Neural cell (in vitro differentiated cells): ENCODE measurements at regions not wholly inside any gene's neighbourhood (a gene's known extent, or its start where the extent isn't known, plus 50 kb on each side); places are given as distances from the start of the nearest gene placed in this dataset.

Experiments
- H2AFZ ChIP-seq: fragments of 200-600, 300-800 bp; sonication (generic), shearing (Covaris generic); 2 replicates; pipeline ENCODE4 v1.6.0; 2014; ENCODE audit warnings: low read depth, mild to moderate bottlenecking, antibody characterized with exemption, low read length, moderate library complexity
- H3F3A ChIP-seq: fragments of 200-600 bp; shearing (Covaris generic); 2 replicates; pipeline ENCODE4 v1.6.1; 2016; ENCODE audit warnings: mild to moderate bottlenecking, moderate library complexity, mixed read lengths, antibody characterized with exemption, low read length; ENCODE audit not compliant: insufficient read depth, poor library complexity, severe bottlenecking
- H3K27ac ChIP-seq: fragments of 200-600, 300-800 bp; sonication (generic), shearing (Covaris generic); 2 replicates; pipeline ENCODE4 v1.5.1; 2014; ENCODE audit warnings: mild to moderate bottlenecking, low read length, moderate library complexity
- H3K27me3 ChIP-seq: fragments of 300-800, 200-600 bp; sonication (generic), shearing (Covaris generic); 2 replicates; pipeline ENCODE4 v1.6.0; 2014; ENCODE audit warnings: mild to moderate bottlenecking, low read depth, low read length, moderate library complexity; ENCODE audit not compliant: insufficient read depth
- H3K36me3 ChIP-seq: fragments of 300-800, 200-600 bp; sonication (generic), shearing (Covaris generic); 2 replicates; pipeline ENCODE4 v1.5.1; 2014; ENCODE audit warnings: mild to moderate bottlenecking, antibody characterized with exemption, low read length, moderate library complexity; ENCODE audit not compliant: insufficient read depth
- H3K4me2 ChIP-seq: fragments of 300-800, 200-600 bp; sonication (generic), shearing (Covaris generic); 2 replicates; pipeline ENCODE4 v1.6.0; 2014; ENCODE audit warnings: mild to moderate bottlenecking, low read length
- H3K4me3 ChIP-seq: fragments of 300-800, 200-600 bp; sonication (generic), shearing (Covaris generic); 2 replicates; pipeline ENCODE4 v1.5.1; 2014; ENCODE audit warnings: mild to moderate bottlenecking, low read length, moderate library complexity
- H3K79me2 ChIP-seq: fragments of 200-600 bp; shearing (Covaris generic); replicated peaks from 2 replicates; pipeline ENCODE4 v1.6.0; 2014; ENCODE audit warnings: mild to moderate bottlenecking, low read length, moderate library complexity; ENCODE audit not compliant: insufficient read depth
- H3K9ac ChIP-seq: fragments of 300-800, 200-600 bp; sonication (generic), shearing (Covaris generic); 2 replicates; pipeline ENCODE4 v1.6.1; 2016; ENCODE audit warnings: mild to moderate bottlenecking, low read length, mixed read lengths
- H3K9me2 ChIP-seq: fragments of 200-600 bp; shearing (Covaris generic); 2 replicates; pipeline ENCODE4 v1.6.1; 2016; ENCODE audit warnings: mild to moderate bottlenecking, low read length, mixed read lengths; ENCODE audit not compliant: insufficient read depth
- H3K9me3 ChIP-seq: fragments of 200-600, 300-800 bp; sonication (generic), shearing (Covaris generic); 2 replicates; pipeline ENCODE4 v1.6.1; 2016; ENCODE audit warnings: mild to moderate bottlenecking, mixed run types, low read length, moderate library complexity, mixed read lengths
- H4K20me1 ChIP-seq: fragments of 200-600 bp; shearing (Covaris generic); 2 replicates; pipeline ENCODE4 v1.6.1; 2016; ENCODE audit warnings: mild to moderate bottlenecking, mixed run types; ENCODE audit not compliant: insufficient read depth
- CTCF ChIP-seq: fragments of 450-650 bp; IDR thresholded peaks from 2 replicates; pipeline ENCODE4 v1.5.1; 2014; ENCODE audit warnings: antibody characterized with exemption, mild to moderate bottlenecking, moderate library complexity; ENCODE audit not compliant: poor library complexity, severe bottlenecking
- EP300 ChIP-seq: fragments of 450-650 bp; conservative IDR thresholded peaks from 2 replicates; pipeline ENCODE4 v1.6.1; 2014; ENCODE audit warnings: antibody characterized with exemption, mild to moderate bottlenecking, moderate library complexity; ENCODE audit not compliant: poor library complexity, severe bottlenecking
- EZH2 ChIP-seq: fragments of 200-600, 300-800 bp; shearing (Covaris generic), sonication (generic); IDR thresholded peaks from 2 replicates; pipeline ENCODE4 v1.6.1; 2014; ENCODE audit warnings: antibody characterized with exemption, low read length, borderline replicate concordance, mild to moderate bottlenecking; ENCODE audit not compliant: insufficient read depth, poor library complexity, severe bottlenecking
- MXI1 ChIP-seq: fragments of 450-650 bp; conservative IDR thresholded peaks from 2 replicates; pipeline ENCODE4 v1.6.1; 2014; ENCODE audit warnings: antibody characterized with exemption, mild to moderate bottlenecking; ENCODE audit not compliant: poor library complexity, severe bottlenecking
- POLR2AphosphoS5 ChIP-seq: IDR thresholded peaks from 2 replicates; pipeline ENCODE4 v1.6.1; 2012
- RAD21 ChIP-seq: fragments of 450-650 bp; conservative IDR thresholded peaks from 2 replicates; pipeline ENCODE4 v1.6.1; 2014; ENCODE audit warnings: antibody characterized with exemption, mild to moderate bottlenecking, moderate library complexity
- SMC3 ChIP-seq: fragments of 450-650 bp; conservative IDR thresholded peaks from 2 replicates; pipeline ENCODE4 v1.6.1; 2014; ENCODE audit warnings: antibody characterized with exemption, mild to moderate bottlenecking, moderate library complexity; ENCODE audit not compliant: poor library complexity
- TAF1 ChIP-seq: IDR thresholded peaks from 2 replicates; pipeline ENCODE4 v1.6.1; 2012; ENCODE audit warnings: low read depth
- TF ChIP-seq, protein P1 (sequence below): IDR thresholded peaks from 2 replicates; pipeline ENCODE4 v1.6.1; 2012; ENCODE audit warnings: borderline replicate concordance

DNA sequence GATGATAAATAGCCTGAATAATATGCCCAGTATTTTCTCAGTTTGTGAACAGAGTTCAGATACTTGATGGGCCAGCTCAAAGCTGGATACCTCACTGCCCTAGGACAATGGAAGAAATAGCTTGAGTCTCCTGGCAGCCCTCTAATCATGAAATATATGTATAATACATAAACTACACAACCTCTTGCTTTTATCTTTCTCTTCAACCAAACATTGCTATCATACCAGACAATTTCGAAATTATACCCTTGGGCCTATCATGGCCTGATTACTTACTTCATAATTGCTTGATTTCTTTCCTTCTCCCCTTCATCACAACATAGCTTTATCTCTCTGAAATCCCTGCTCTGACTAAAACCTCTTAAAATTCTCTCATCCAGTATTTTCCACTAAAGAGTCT lies 1144.9 kb upstream of the C9orf72 start:
- TF ChIP-seq, protein P1, sequence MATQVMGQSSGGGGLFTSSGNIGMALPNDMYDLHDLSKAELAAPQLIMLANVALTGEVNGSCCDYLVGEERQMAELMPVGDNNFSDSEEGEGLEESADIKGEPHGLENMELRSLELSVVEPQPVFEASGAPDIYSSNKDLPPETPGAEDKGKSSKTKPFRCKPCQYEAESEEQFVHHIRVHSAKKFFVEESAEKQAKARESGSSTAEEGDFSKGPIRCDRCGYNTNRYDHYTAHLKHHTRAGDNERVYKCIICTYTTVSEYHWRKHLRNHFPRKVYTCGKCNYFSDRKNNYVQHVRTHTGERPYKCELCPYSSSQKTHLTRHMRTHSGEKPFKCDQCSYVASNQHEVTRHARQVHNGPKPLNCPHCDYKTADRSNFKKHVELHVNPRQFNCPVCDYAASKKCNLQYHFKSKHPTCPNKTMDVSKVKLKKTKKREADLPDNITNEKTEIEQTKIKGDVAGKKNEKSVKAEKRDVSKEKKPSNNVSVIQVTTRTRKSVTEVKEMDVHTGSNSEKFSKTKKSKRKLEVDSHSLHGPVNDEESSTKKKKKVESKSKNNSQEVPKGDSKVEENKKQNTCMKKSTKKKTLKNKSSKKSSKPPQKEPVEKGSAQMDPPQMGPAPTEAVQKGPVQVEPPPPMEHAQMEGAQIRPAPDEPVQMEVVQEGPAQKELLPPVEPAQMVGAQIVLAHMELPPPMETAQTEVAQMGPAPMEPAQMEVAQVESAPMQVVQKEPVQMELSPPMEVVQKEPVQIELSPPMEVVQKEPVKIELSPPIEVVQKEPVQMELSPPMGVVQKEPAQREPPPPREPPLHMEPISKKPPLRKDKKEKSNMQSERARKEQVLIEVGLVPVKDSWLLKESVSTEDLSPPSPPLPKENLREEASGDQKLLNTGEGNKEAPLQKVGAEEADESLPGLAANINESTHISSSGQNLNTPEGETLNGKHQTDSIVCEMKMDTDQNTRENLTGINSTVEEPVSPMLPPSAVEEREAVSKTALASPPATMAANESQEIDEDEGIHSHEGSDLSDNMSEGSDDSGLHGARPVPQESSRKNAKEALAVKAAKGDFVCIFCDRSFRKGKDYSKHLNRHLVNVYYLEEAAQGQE = no peak
- TF ChIP-seq RAD21 = no peak
- TF ChIP-seq MXI1 = no peak
- no peak for TF ChIP-seq EP300
- TF ChIP-seq EZH2 = no peak
- TF ChIP-seq CTCF = no peak
- TF ChIP-seq TAF1 = no peak
- no peak for TF ChIP-seq SMC3
- no peak for TF ChIP-seq POLR2AphosphoS5

DNA sequence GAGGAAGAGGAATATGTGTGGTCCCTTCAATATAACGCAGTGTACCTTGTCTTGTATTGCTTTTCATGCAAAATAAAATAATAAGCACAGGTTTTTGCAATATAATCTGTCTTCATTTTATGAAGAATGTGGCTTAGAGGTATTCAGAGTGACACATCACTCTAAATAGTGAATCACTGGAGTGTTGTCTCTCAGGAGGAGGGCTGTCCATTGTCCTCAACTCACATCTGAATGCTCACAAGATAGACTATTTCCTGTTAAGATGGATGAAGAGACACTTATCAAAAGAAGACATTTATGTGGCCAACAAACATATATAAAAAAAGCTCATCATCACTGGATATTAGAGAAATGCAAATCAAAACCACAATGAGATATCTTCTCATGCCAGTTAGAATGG lies 1147.5 kb upstream of the C9orf72 start:
- no peaks in the 10 kb centered on the region for H3K27me3 ChIP-seq
- no peak overlapping the region for H3K27ac ChIP-seq
- no peaks in the 10 kb centered on the region for H4K20me1 ChIP-seq
- H3K9ac ChIP-seq = no peak overlapping the region
- no peaks in the 10 kb centered on the region for H3K9me2 ChIP-seq
- TF ChIP-seq MXI1 = no peak
- TF ChIP-seq EP300 = no peak
- no peak for TF ChIP-seq TAF1
- no peak for TF ChIP-seq POLR2AphosphoS5
- TF ChIP-seq, protein P1 = no peak
- TF ChIP-seq CTCF = no peak
- no peak for TF ChIP-seq RAD21
- TF ChIP-seq EZH2 = no peak
- no peak for TF ChIP-seq SMC3
- H3K79me2 ChIP-seq = no peaks in the 10 kb centered on the region
- no peak overlapping the region for H3K4me3 ChIP-seq
- H2AFZ ChIP-seq = no peak overlapping the region
- H3F3A ChIP-seq = no peaks in the 10 kb centered on the region
- no peak overlapping the region for H3K4me2 ChIP-seq
- H3K36me3 ChIP-seq = no peaks in the 10 kb centered on the region
- H3K9me3 ChIP-seq = no peaks in the 10 kb centered on the region

More for the DNA sequence above, 1144.9 kb upstream of the C9orf72 start:
- Histone ChIP-seq H3K4me2 (no peak overlapping the region), H3K27ac (no peak overlapping the region), H3F3A (no peaks in the 10 kb centered on the region), H3K36me3 (no peaks in the 10 kb centered on the region), H3K9me3 (no peaks in the 10 kb centered on the region), H4K20me1 (no peaks in the 10 kb centered on the region), H3K27me3 (no peaks in the 10 kb centered on the region), H3K9ac (no peak overlapping the region), H3K9me2 (no peaks in the 10 kb centered on the region), H3K4me3 (no peak overlapping the region), H2AFZ (no peak overlapping the region), H3K79me2 (no peaks in the 10 kb centered on the region)
